H9 (cell line): ENCODE measurements at regions not wholly inside any gene's neighbourhood (a gene's known extent, or its start where the extent isn't known, plus 50 kb on each side); places are given as distances from the start of the nearest gene placed in this dataset.

Source experiments
- DNase-seq: peaks from one replicate; pipeline ENCODE4 v3.0.0-alpha.2; 2017
- H2AFZ ChIP-seq: one replicate; pipeline ENCODE4 v1.6.1; 2013; ENCODE audit warnings: mild to moderate bottlenecking, low read length, control low read depth, moderate library complexity
- H2AK5ac ChIP-seq: 2 replicates; pipeline ENCODE4 v1.6.1; 2013; ENCODE audit warnings: low read length, control low read depth, mixed read lengths; ENCODE audit not compliant: insufficient read length
- H2BK120ac ChIP-seq: one replicate; pipeline ENCODE4 v1.6.1; 2013; ENCODE audit warnings: low read depth, mild to moderate bottlenecking, low read length, control low read depth, inconsistent platforms; ENCODE audit not compliant: poor library complexity, severe bottlenecking
- H2BK12ac ChIP-seq: 2 replicates; pipeline ENCODE4 v1.6.1; 2013; ENCODE audit warnings: low read length, control low read depth, mixed read lengths, low read depth; ENCODE audit not compliant: insufficient read length
- H2BK15ac ChIP-seq: 2 replicates; pipeline ENCODE4 v1.6.1; 2013; ENCODE audit warnings: low read depth, low read length, control low read depth
- H2BK20ac ChIP-seq: one replicate; pipeline ENCODE4 v1.6.1; 2013; ENCODE audit warnings: low read depth, mild to moderate bottlenecking, low read length, control low read depth, inconsistent platforms; ENCODE audit not compliant: poor library complexity, severe bottlenecking
- H2BK5ac ChIP-seq: 2 replicates; pipeline ENCODE4 v1.6.1; 2013; ENCODE audit warnings: low read length, control low read depth, mixed read lengths; ENCODE audit not compliant: insufficient read length
- H3K14ac ChIP-seq: 2 replicates; pipeline ENCODE4 v1.6.1; 2013; ENCODE audit warnings: low read length, control low read depth; ENCODE audit not compliant: insufficient read depth
- H3K18ac ChIP-seq: 2 replicates; pipeline ENCODE4 v1.6.1; 2013; ENCODE audit warnings: low read depth, mild to moderate bottlenecking, mixed read lengths, low read length, control low read depth; ENCODE audit not compliant: insufficient read length
- H3K23ac ChIP-seq: 2 replicates; pipeline ENCODE4 v1.6.1; 2013; ENCODE audit warnings: low read length, control low read depth, mixed read lengths, low read depth; ENCODE audit not compliant: insufficient read length
- H3K23me2 ChIP-seq: 2 replicates; pipeline ENCODE4 v1.6.1; 2013; ENCODE audit warnings: low read depth, mild to moderate bottlenecking, mixed read lengths, low read length, control low read depth; ENCODE audit not compliant: insufficient read length, poor library complexity, severe bottlenecking
- H3K27ac ChIP-seq: 2 replicates; pipeline ENCODE4 v1.5.1; 2013; ENCODE audit warnings: low read length, control low read depth, mixed read lengths, low read depth; ENCODE audit not compliant: insufficient read length
- H3K27me3 ChIP-seq: 2 replicates; pipeline ENCODE4 v1.6.1; 2013; ENCODE audit warnings: low read length, control low read depth, inconsistent platforms; ENCODE audit not compliant: insufficient read depth
- H3K4ac ChIP-seq: 2 replicates; pipeline ENCODE4 v1.6.1; 2013; ENCODE audit warnings: low read depth, mild to moderate bottlenecking, control low read depth, inconsistent platforms, low read length, moderate library complexity
- H3K4me1 ChIP-seq: 2 replicates; pipeline ENCODE4 v1.6.1; 2013; ENCODE audit warnings: low read length, control low read depth, inconsistent platforms; ENCODE audit not compliant: insufficient read depth
- H3K4me2 ChIP-seq: 2 replicates; pipeline ENCODE4 v1.6.1; 2013; ENCODE audit warnings: low read length, control low read depth, mixed read lengths; ENCODE audit not compliant: insufficient read length, insufficient read depth
- H3K56ac ChIP-seq: 2 replicates; pipeline ENCODE4 v1.6.1; 2013; ENCODE audit warnings: low read depth, mild to moderate bottlenecking, mixed read lengths, low read length, control low read depth; ENCODE audit not compliant: insufficient read length
- H3K79me1 ChIP-seq: 2 replicates; pipeline ENCODE4 v1.6.1; 2013; ENCODE audit warnings: low read depth, mild to moderate bottlenecking, moderate library complexity, low read length, control low read depth, inconsistent platforms; ENCODE audit not compliant: insufficient read depth, poor library complexity, severe bottlenecking
- H3K79me2 ChIP-seq: 2 replicates; pipeline ENCODE4 v1.6.1; 2013; ENCODE audit warnings: low read length, control low read depth, inconsistent platforms; ENCODE audit not compliant: insufficient read depth
- H3K9ac ChIP-seq: 2 replicates; pipeline ENCODE4 v1.6.1; 2013; ENCODE audit warnings: low read length, control low read depth, mixed read lengths; ENCODE audit not compliant: insufficient read length; ENCODE audit errors: extremely low read depth
- H3K9me3 ChIP-seq: one replicate; pipeline ENCODE4 v1.6.1; 2013; ENCODE audit warnings: low read depth, low read length, inconsistent platforms; ENCODE audit not compliant: control insufficient read depth
- H3T11ph ChIP-seq: one replicate; pipeline ENCODE4 v1.6.1; 2013; ENCODE audit warnings: mild to moderate bottlenecking, low read length, control low read depth, inconsistent platforms
- H4K20me1 ChIP-seq: one replicate; pipeline ENCODE4 v1.6.1; 2013; ENCODE audit not compliant: control insufficient read depth, insufficient read length, insufficient read depth
- H4K5ac ChIP-seq: 2 replicates; pipeline ENCODE4 v1.6.1; 2013; ENCODE audit warnings: low read depth, mild to moderate bottlenecking, mixed read lengths, low read length, control low read depth; ENCODE audit not compliant: insufficient read length
- H4K8ac ChIP-seq: replicated peaks from 2 replicates; pipeline ENCODE4 v1.6.1; 2013; ENCODE audit warnings: low read length, control low read depth, mixed read lengths, low read depth; ENCODE audit not compliant: insufficient read length
- H4K91ac ChIP-seq: 2 replicates; pipeline ENCODE4 v1.6.1; 2013; ENCODE audit warnings: low read depth, mild to moderate bottlenecking, moderate library complexity, mixed read lengths, low read length, control low read depth; ENCODE audit not compliant: insufficient read length
- H3K27ac Mint-ChIP-seq, 3 experiments: 2 replicates in 2 of 3; 3 replicates in 1 of 3; pipeline ENCODE4 v1.8.0; 2020 to 2021; ENCODE audit warnings: mixed read lengths in 3 of 3, mild to moderate bottlenecking in 1 of 3, moderate library complexity in 1 of 3
- H3K27me3 Mint-ChIP-seq: 2 replicates; pipeline ENCODE4 v1.8.0; 2021; ENCODE audit warnings: low read depth, mild to moderate bottlenecking, moderate library complexity, mixed read lengths
- H3K36me3 Mint-ChIP-seq, 3 experiments: 2 replicates in 2 of 3; 3 replicates in 1 of 3; pipeline ENCODE4 v1.8.0; 2020 to 2021; ENCODE audit warnings: low read depth in 3 of 3, mixed read lengths in 3 of 3; ENCODE audit not compliant: insufficient read depth in 1 of 3
- H3K4me1 Mint-ChIP-seq, 2 experiments: 2 replicates each; pipeline ENCODE4 v1.8.0; 2020; ENCODE audit warnings: mixed read lengths in 2 of 2
- H3K4me3 Mint-ChIP-seq, 2 experiments: 2 replicates in 1 of 2; 3 replicates in 1 of 2; pipeline ENCODE4 v1.8.0; 2020 to 2021; ENCODE audit warnings: mild to moderate bottlenecking in 2 of 2, mixed read lengths in 2 of 2, moderate library complexity in 1 of 2
- H3K9me3 Mint-ChIP-seq, 2 experiments: 2 replicates in 1 of 2; 3 replicates in 1 of 2; pipeline ENCODE4 v1.8.0; 2020; ENCODE audit warnings: mild to moderate bottlenecking in 2 of 2, mixed read lengths in 2 of 2, moderate library complexity in 1 of 2
- WGBS: extraction: QIAGEN DNeasy Blood & Tissue Kit; methylation state at CpG from one replicate; pipeline ENCODE4 v1.1.7; 2013; ENCODE audit warnings: missing lambda C conversion rate, low lambda C conversion rate, mixed read lengths; ENCODE audit not compliant: insufficient read length; ENCODE audit errors: extremely low coverage; 5-methylcytosine and 5-hydroxymethylcytosine counted together
- TF ChIP-seq, protein P1 (sequence below): fragments of 200-600 bp; sonication (generic); conservative IDR thresholded peaks from 3 replicates; pipeline ENCODE4 v1.8.0; 2021; ENCODE audit warnings: antibody characterized with exemption, mild to moderate bottlenecking

DNA sequence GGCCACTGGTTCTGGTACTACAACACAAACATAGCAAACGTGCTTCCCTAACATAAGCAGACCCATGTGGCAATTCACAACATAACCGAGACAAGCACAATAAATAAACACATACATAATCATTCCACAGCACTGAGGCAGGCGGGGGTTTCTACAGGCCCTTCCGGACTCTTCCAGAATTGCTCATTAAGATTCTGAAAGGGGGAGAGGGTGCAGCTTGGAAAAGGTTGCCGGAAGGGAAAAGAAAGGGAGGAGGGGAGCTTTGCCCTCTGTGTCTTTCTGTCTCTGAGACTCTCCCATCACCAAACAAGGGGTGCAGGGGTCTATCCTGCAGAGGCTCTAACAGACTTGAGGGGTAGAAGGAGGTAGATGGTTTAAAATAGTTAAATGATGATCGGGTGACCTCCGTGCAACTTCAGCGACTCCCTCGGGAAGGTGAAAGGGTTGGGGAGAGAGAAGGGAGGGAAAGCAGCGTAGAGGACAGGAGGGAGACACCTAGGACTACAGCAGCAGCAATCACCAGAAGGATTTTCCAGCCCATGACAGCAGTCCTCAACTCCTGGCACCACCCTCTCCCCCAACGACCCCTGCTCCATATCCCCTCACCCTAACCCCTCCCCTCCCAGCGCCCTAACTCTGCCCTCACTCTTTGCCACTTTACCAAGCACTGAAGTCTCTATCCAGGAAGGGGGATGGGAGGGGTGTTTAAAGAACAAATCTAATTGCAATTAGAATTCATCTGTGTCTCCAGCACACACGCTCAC lies 365.5 kb upstream of the ESRRG start:
- TF ChIP-seq, protein P1, sequence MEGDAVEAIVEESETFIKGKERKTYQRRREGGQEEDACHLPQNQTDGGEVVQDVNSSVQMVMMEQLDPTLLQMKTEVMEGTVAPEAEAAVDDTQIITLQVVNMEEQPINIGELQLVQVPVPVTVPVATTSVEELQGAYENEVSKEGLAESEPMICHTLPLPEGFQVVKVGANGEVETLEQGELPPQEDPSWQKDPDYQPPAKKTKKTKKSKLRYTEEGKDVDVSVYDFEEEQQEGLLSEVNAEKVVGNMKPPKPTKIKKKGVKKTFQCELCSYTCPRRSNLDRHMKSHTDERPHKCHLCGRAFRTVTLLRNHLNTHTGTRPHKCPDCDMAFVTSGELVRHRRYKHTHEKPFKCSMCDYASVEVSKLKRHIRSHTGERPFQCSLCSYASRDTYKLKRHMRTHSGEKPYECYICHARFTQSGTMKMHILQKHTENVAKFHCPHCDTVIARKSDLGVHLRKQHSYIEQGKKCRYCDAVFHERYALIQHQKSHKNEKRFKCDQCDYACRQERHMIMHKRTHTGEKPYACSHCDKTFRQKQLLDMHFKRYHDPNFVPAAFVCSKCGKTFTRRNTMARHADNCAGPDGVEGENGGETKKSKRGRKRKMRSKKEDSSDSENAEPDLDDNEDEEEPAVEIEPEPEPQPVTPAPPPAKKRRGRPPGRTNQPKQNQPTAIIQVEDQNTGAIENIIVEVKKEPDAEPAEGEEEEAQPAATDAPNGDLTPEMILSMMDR, result no peak
- Histone ChIP-seq H4K20me1 (no peaks in the 10 kb centered on the region), H3K4me2 (peak overlapping the region; percentile 87), H2BK5ac (no peak overlapping the region), H3K9me3 (no peaks in the 10 kb centered on the region), H3K23ac (no peak overlapping the region), H3K79me1 (no peaks in the 10 kb centered on the region), H2AK5ac (no peak overlapping the region), H3K4me1 (no peaks in the 10 kb centered on the region; the same call in 1 of the 2 replicates), H3K79me2 (no peaks in the 10 kb centered on the region), H2AFZ (peak overlapping the region; percentile 34), H3K4ac (no peak overlapping the region), H4K91ac (no peak overlapping the region), H3K18ac (no peak overlapping the region), H2BK15ac (no peak overlapping the region), H2BK120ac (no peak overlapping the region), H3K9ac (no peak overlapping the region), H2BK12ac (no peak overlapping the region), H3K27ac (no peak overlapping the region), H3K27me3 (peaks cover 14% of the 10 kb centered on the region; the same call in 1 of the 2 replicates), H3K56ac (no peak overlapping the region), H3K14ac (no peak overlapping the region), H4K5ac (no peak overlapping the region), H2BK20ac (no peak overlapping the region), H3T11ph (no peak overlapping the region), H3K23me2 (peaks cover 16% of the 10 kb centered on the region), H4K8ac (no peak overlapping the region)
- Mint-ChIP-seq H3K36me3 (no peaks in the 10 kb centered on the region), H3K4me1 (peaks cover 26 to 33% of the 10 kb centered on the region in 2 experiments), H3K4me3 (peak overlapping the region; percentile 71 to 87), H3K27me3 (peaks cover 71% of the 10 kb centered on the region), H3K27ac (no peak overlapping the region; a peak in 1 of 7 replicates), H3K9me3 (no peaks in the 10 kb centered on the region; a peak in 1 of 5 replicates)
- peak; percentile 40 for DNase-seq
- no CpG with 5 or more reads among the region's 13 CpGs for WGBS
